CD14-positive monocyte (primary cell): ENCODE measurements at regions not wholly inside any gene's neighbourhood (a gene's known extent, or its start where the extent isn't known, plus 50 kb on each side); places are given as distances from the start of the nearest gene placed in this dataset.

Experiments used
- DNase-seq, 3 donors: peaks; one replicate each; pipeline ENCODE4 v3.0.0-alpha.2; 2011 to 2022
- H2AFZ ChIP-seq: 2 replicates; pipeline ENCODE4 v1.6.0; 2012; ENCODE audit warnings: mild to moderate bottlenecking, low read depth, low read length, inconsistent platforms; ENCODE audit not compliant: insufficient read depth, poor library complexity, severe bottlenecking
- H3K27ac ChIP-seq, 2 donors: 1 replicate in 1 of 2; 2 replicates in 1 of 2; pipeline ENCODE4 v1.5.1; 2012 to 2013; ENCODE audit warnings: low read length in 2 of 2, control low read depth in 1 of 2, inconsistent platforms in 1 of 2, low read depth in 1 of 2, mild to moderate bottlenecking in 1 of 2
- H3K27me3 ChIP-seq, 2 donors: one replicate each; pipeline versions ENCODE4 v1.6.0 to v1.6.1; 2011 to 2013; ENCODE audit warnings: low read length in 2 of 2; ENCODE audit not compliant: control insufficient read depth in 2 of 2, insufficient read depth in 2 of 2
- H3K36me3 ChIP-seq, 2 donors: replicated peaks in 1 of 2; 1 replicate in 1 of 2; 2 replicates in 1 of 2; pipeline versions ENCODE4 v1.5.1 to v1.6.1; 2012 to 2013; ENCODE audit warnings: low read length in 2 of 2, control low read depth in 1 of 2, inconsistent platforms in 1 of 2, mild to moderate bottlenecking in 1 of 2; ENCODE audit not compliant: insufficient read depth in 2 of 2, control insufficient read depth in 1 of 2
- H3K4me1 ChIP-seq, 2 donors: 1 replicate in 1 of 2; 2 replicates in 1 of 2; pipeline versions ENCODE4 v1.5.1 to v1.6.1; 2012 to 2013; ENCODE audit warnings: low read length in 2 of 2, control low read depth in 1 of 2, inconsistent platforms in 1 of 2, mild to moderate bottlenecking in 1 of 2, moderate library complexity in 1 of 2; ENCODE audit not compliant: insufficient read depth in 2 of 2, control insufficient read depth in 1 of 2
- H3K4me2 ChIP-seq: replicated peaks from 2 replicates; pipeline ENCODE3; 2012; ENCODE audit warnings: low read length, moderate library complexity, mild to moderate bottlenecking; ENCODE audit not compliant: poor library complexity, severe bottlenecking; ENCODE audit errors: extremely low read depth
- H3K4me3 ChIP-seq, 3 experiments: fragments of 200-600 bp in 1 of 3; sonication (generic) in 1 of 3; replicated peaks in 1 of 3; 1 replicate in 2 of 3; 2 replicates in 1 of 3; pipeline ENCODE4 v1.5.1; 2011 to 2013; ENCODE audit warnings: low read length in 3 of 3, mild to moderate bottlenecking in 3 of 3, control low read depth in 2 of 3, low read depth in 2 of 3, inconsistent platforms in 1 of 3, moderate library complexity in 1 of 3
- H3K79me2 ChIP-seq: 2 replicates; pipeline ENCODE4 v1.6.0; 2012; ENCODE audit warnings: mild to moderate bottlenecking, control low read depth, inconsistent platforms, low read length, moderate library complexity; ENCODE audit not compliant: insufficient read depth
- H3K9ac ChIP-seq: 2 replicates; pipeline ENCODE4 v1.6.0; 2017; ENCODE audit warnings: low read length, mild to moderate bottlenecking; ENCODE audit not compliant: insufficient read depth, poor library complexity, severe bottlenecking
- H3K9me3 ChIP-seq, 2 donors: replicated peaks in 1 of 2; 1 replicate in 1 of 2; 2 replicates in 1 of 2; pipeline versions ENCODE4 v1.5.1 to v1.6.1; 2012 to 2013; ENCODE audit warnings: low read length in 2 of 2, control low read depth in 1 of 2; ENCODE audit not compliant: control insufficient read depth in 1 of 2, insufficient read depth in 1 of 2
- H4K20me1 ChIP-seq: 2 replicates; pipeline ENCODE4 v1.6.0; 2012; ENCODE audit warnings: mild to moderate bottlenecking, low read length, control low read depth, moderate library complexity; ENCODE audit not compliant: insufficient read depth
- H3K27ac Mint-ChIP-seq, 7 donors: one replicate each; pipeline ENCODE4 v1.8.0; 2020; ENCODE audit warnings: mild to moderate bottlenecking in 7 of 7, mixed read lengths in 7 of 7, moderate library complexity in 6 of 7, inconsistent platforms in 2 of 7
- H3K27me3 Mint-ChIP-seq, 3 donors: one replicate each; pipeline ENCODE4 v1.8.0; 2021 to 2022; ENCODE audit warnings: low read depth in 3 of 3, mild to moderate bottlenecking in 3 of 3, mixed read lengths in 3 of 3, moderate library complexity in 3 of 3, inconsistent platforms in 1 of 3
- H3K36me3 Mint-ChIP-seq, 2 donors: one replicate each; pipeline ENCODE4 v1.8.0; 2020; ENCODE audit warnings: mixed read lengths in 2 of 2, inconsistent platforms in 1 of 2, mild to moderate bottlenecking in 1 of 2
- H3K4me1 Mint-ChIP-seq: one replicate; pipeline ENCODE4 v1.8.0; 2020; ENCODE audit warnings: mild to moderate bottlenecking, mixed read lengths
- H3K4me3 Mint-ChIP-seq, 2 donors: one replicate each; pipeline ENCODE4 v1.8.0; 2020; ENCODE audit warnings: mild to moderate bottlenecking in 2 of 2, mixed read lengths in 2 of 2, moderate library complexity in 1 of 2
- H3K9me3 Mint-ChIP-seq, 7 donors: one replicate each; pipeline ENCODE4 v1.8.0; 2020 to 2022; ENCODE audit warnings: mixed read lengths in 7 of 7, mild to moderate bottlenecking in 6 of 7, moderate library complexity in 6 of 7, inconsistent platforms in 2 of 7
- CTCF ChIP-seq: fragments of 200-600 bp; IDR thresholded peaks from one replicate; pipeline ENCODE4 v1.8.0; 2022; ENCODE audit warnings: antibody characterized with exemption, mild to moderate bottlenecking
- WGBS: methylation state at CpG from one replicate; pipeline ENCODE4 v1.1.5; 2013; ENCODE audit warnings: missing lambda C conversion rate; ENCODE audit not compliant: insufficient coverage; 5-methylcytosine and 5-hydroxymethylcytosine counted together
- intact Hi-C, 2 donors: fragments of 100-400 bp; cut with micrococcal nuclease; formaldehyde crosslinking; loops; one replicate each; pipeline versions ENCODE4 v1.15.0 to v1.15.1; 2023

GRCh38 chr12:71216725-71217579 is 59.2 kb upstream of the TSPAN8 start:
- DNase-seq = no peak
- Histone ChIP-seq H3K9ac (no peak overlapping the region), H3K79me2 (no peaks in the 10 kb centered on the region), H3K4me3 (no peak overlapping the region), H4K20me1 (no peaks in the 10 kb centered on the region), H3K4me1 (no peaks in the 10 kb centered on the region), H3K36me3 (no peaks in the 10 kb centered on the region), H3K27me3 (no peaks in the 10 kb centered on the region), H3K4me2 (no peak overlapping the region), H3K27ac (no peak overlapping the region), H3K9me3 (no peaks in the 10 kb centered on the region), H2AFZ (no peak overlapping the region)
- no peaks in the 10 kb centered on the region for H3K36me3 Mint-ChIP-seq
- WGBS = no CpG with 5 or more reads among the region's 4 CpGs
- H3K9me3 Mint-ChIP-seq = peaks cover 0 to 2% (median 0%) of the 10 kb centered on the region in 7 donors
- no peak overlapping the region for H3K27ac Mint-ChIP-seq
- no peaks in the 10 kb centered on the region for H3K4me1 Mint-ChIP-seq
- intact Hi-C loops = no loop called here
- H3K27me3 Mint-ChIP-seq = peaks cover 1 to 2% (median 1%) of the 10 kb centered on the region in 3 donors
- TF ChIP-seq CTCF = no peak
- H3K4me3 Mint-ChIP-seq = no peak overlapping the region

GRCh38 chr12:71214511-71215285 is 56.9 kb upstream of the TSPAN8 start:
- no peak for TF ChIP-seq CTCF
- no peak overlapping the region for H3K27ac Mint-ChIP-seq
- Histone ChIP-seq H3K4me1 (no peaks in the 10 kb centered on the region), H3K27me3 (no peaks in the 10 kb centered on the region), H4K20me1 (no peaks in the 10 kb centered on the region), H3K27ac (no peak overlapping the region), H3K4me2 (no peak overlapping the region), H3K36me3 (no peaks in the 10 kb centered on the region), H3K79me2 (no peaks in the 10 kb centered on the region), H3K9me3 (no peaks in the 10 kb centered on the region), H2AFZ (no peak overlapping the region), H3K9ac (no peak overlapping the region), H3K4me3 (no peak overlapping the region)
- H3K4me1 Mint-ChIP-seq = no peaks in the 10 kb centered on the region
- no peaks in the 10 kb centered on the region for H3K36me3 Mint-ChIP-seq
- intact Hi-C loops = no loop called here
- H3K4me3 Mint-ChIP-seq = no peak overlapping the region
- H3K9me3 Mint-ChIP-seq = peaks cover 0 to 3% (median 2%) of the 10 kb centered on the region in 7 donors
- DNase-seq = no peak
- WGBS = 100% methylated on average over 2 of the region's 6 CpGs
- peaks cover 1 to 2% (median 1%) of the 10 kb centered on the region in 3 donors for H3K27me3 Mint-ChIP-seq
